ENCODE measurements at regions not wholly inside any gene's neighbourhood (a gene's known extent, or its start where the extent isn't known, plus 50 kb on each side); places are given as distances from the start of the nearest gene placed in this dataset.

DNA sequence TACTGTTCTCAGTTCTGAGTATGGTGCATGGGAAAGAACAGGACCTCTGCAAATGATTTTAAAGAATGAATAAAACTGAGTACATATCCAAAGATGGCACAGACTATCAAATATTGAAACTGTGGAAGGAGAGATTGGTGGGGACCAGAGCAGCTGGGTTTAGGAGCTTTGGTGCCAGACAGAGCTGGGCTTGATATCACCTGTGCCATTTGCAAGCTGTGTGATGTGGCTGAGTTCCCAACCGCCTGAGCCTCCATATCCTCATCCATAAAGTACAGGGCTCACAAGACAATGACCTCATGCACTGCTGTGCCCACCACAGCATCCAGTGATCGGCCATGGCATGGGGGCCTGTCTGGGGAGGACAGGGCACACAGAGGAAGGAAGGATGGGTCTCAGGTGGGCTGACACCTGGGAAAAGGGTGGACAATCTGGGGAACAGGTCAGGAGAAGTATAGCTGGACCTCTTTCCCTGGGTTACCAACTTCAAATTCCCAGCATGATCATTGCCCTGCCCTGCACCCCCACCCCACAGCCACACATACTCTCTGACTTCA lies 83.9 kb upstream of the RAB6C start:
- 0% methylated on average over 2 of the region's 2 CpGs for WGBS (ENCODE audit: insufficient coverage, low coverage, missing lambda C conversion rate)
- H3K9me1 ChIP-seq (ENCODE audit: control insufficient read depth, insufficient read depth, low read length) = no peaks in the 10 kb centered on the region
- intact Hi-C loops (cut with micrococcal nuclease) (no loop called here), in situ Hi-C loops (cut with MboI) (no loop called here)
- H3K4me1 ChIP-seq (replicated peaks in 1 of 2; ENCODE audit: control insufficient read depth in 2 of 2, insufficient read depth in 2 of 2, low read length in 2 of 2) = no peaks in the 10 kb centered on the region
- H3K4me3 ChIP-seq = no peak overlapping the region
- no peak overlapping the region for H3K27ac ChIP-seq (ENCODE audit: extremely low read depth, low read depth, low read length)
- H4K20me1 ChIP-seq (replicated peaks; ENCODE audit: control insufficient read depth, insufficient read depth, low read length) = no peaks in the 10 kb centered on the region
- no peak for ATAC-seq
- FAIRE-seq = no peak
- no peaks in the 10 kb centered on the region for H3K79me2 ChIP-seq (ENCODE audit: control insufficient read depth, insufficient read depth, low read length)
- H2AFZ ChIP-seq (ENCODE audit: low read depth, low read length) = no peak overlapping the region
- H3K4me2 ChIP-seq (ENCODE audit: insufficient read depth, low read length) = no peak overlapping the region
- ChIA-PET POLR2A (no interaction called here), CTCF (ENCODE audit: low intra/inter-chr PET ratio) (no interaction called here)
- peaks cover 0 to 9% of the 10 kb centered on the region in 2 experiments; a peak in 2 of 5 replicates for H3K27me3 ChIP-seq (ENCODE audit: control insufficient read depth in 2 of 2, insufficient read depth in 2 of 2, low read length in 2 of 2)
- H3K36me3 ChIP-seq (ENCODE audit: control insufficient read depth, insufficient read depth, low read length) = no peaks in the 10 kb centered on the region
- DNase-seq (ENCODE audit: extremely low read depth in 1 of 4, low spot score in 3 of 4) = no peak
- no TSS peak for BruUV-seq (replicated peaks)
- H3K9ac ChIP-seq (ENCODE audit: insufficient read depth in 1 of 2, low read depth in 2 of 2, low read length in 2 of 2) = no peak overlapping the region
- no peaks in the 10 kb centered on the region for H3K9me3 ChIP-seq (replicated peaks; ENCODE audit: control insufficient read depth, insufficient read depth, low read depth, low read length)
- TF ChIP-seq SMARCE1 (IDR thresholded peaks at IDR 0.05) (no peak), ESRRA (IDR thresholded peaks at IDR 0.05; ENCODE audit: borderline replicate concordance, low read depth) (no peak), C11orf30 (IDR thresholded peaks at IDR 0.05; ENCODE audit: low read depth) (no peak)
- TF ChIP-seq, protein P1, sequence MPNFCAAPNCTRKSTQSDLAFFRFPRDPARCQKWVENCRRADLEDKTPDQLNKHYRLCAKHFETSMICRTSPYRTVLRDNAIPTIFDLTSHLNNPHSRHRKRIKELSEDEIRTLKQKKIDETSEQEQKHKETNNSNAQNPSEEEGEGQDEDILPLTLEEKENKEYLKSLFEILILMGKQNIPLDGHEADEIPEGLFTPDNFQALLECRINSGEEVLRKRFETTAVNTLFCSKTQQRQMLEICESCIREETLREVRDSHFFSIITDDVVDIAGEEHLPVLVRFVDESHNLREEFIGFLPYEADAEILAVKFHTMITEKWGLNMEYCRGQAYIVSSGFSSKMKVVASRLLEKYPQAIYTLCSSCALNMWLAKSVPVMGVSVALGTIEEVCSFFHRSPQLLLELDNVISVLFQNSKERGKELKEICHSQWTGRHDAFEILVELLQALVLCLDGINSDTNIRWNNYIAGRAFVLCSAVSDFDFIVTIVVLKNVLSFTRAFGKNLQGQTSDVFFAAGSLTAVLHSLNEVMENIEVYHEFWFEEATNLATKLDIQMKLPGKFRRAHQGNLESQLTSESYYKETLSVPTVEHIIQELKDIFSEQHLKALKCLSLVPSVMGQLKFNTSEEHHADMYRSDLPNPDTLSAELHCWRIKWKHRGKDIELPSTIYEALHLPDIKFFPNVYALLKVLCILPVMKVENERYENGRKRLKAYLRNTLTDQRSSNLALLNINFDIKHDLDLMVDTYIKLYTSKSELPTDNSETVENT (CRISPR knock-in tag; IDR thresholded peaks at IDR 0.05) = no peak
- TF ChIP-seq, protein P2, sequence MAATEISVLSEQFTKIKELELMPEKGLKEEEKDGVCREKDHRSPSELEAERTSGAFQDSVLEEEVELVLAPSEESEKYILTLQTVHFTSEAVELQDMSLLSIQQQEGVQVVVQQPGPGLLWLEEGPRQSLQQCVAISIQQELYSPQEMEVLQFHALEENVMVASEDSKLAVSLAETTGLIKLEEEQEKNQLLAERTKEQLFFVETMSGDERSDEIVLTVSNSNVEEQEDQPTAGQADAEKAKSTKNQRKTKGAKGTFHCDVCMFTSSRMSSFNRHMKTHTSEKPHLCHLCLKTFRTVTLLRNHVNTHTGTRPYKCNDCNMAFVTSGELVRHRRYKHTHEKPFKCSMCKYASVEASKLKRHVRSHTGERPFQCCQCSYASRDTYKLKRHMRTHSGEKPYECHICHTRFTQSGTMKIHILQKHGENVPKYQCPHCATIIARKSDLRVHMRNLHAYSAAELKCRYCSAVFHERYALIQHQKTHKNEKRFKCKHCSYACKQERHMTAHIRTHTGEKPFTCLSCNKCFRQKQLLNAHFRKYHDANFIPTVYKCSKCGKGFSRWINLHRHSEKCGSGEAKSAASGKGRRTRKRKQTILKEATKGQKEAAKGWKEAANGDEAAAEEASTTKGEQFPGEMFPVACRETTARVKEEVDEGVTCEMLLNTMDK (IDR thresholded peaks at IDR 0.05; ENCODE audit: borderline replicate concordance, insufficient read depth, low read depth, low read length, poor library complexity, severe bottlenecking) = no peak
- TF ChIP-seq, protein P3, sequence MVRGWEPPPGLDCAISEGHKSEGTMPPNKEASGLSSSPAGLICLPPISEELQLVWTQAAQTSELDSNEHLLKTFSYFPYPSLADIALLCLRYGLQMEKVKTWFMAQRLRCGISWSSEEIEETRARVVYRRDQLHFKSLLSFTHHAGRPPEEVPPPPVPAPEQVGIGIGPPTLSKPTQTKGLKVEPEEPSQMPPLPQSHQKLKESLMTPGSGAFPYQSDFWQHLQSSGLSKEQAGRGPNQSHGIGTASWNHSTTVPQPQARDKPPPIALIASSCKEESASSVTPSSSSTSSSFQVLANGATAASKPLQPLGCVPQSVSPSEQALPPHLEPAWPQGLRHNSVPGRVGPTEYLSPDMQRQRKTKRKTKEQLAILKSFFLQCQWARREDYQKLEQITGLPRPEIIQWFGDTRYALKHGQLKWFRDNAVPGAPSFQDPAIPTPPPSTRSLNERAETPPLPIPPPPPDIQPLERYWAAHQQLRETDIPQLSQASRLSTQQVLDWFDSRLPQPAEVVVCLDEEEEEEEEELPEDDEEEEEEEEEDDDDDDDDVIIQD (CRISPR knock-in tag; IDR thresholded peaks at IDR 0.05) = no peak
- TF ChIP-seq, protein P4, sequence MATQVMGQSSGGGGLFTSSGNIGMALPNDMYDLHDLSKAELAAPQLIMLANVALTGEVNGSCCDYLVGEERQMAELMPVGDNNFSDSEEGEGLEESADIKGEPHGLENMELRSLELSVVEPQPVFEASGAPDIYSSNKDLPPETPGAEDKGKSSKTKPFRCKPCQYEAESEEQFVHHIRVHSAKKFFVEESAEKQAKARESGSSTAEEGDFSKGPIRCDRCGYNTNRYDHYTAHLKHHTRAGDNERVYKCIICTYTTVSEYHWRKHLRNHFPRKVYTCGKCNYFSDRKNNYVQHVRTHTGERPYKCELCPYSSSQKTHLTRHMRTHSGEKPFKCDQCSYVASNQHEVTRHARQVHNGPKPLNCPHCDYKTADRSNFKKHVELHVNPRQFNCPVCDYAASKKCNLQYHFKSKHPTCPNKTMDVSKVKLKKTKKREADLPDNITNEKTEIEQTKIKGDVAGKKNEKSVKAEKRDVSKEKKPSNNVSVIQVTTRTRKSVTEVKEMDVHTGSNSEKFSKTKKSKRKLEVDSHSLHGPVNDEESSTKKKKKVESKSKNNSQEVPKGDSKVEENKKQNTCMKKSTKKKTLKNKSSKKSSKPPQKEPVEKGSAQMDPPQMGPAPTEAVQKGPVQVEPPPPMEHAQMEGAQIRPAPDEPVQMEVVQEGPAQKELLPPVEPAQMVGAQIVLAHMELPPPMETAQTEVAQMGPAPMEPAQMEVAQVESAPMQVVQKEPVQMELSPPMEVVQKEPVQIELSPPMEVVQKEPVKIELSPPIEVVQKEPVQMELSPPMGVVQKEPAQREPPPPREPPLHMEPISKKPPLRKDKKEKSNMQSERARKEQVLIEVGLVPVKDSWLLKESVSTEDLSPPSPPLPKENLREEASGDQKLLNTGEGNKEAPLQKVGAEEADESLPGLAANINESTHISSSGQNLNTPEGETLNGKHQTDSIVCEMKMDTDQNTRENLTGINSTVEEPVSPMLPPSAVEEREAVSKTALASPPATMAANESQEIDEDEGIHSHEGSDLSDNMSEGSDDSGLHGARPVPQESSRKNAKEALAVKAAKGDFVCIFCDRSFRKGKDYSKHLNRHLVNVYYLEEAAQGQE (IDR thresholded peaks at IDR 0.05; ENCODE audit: borderline replicate concordance) = no peak
- TF ChIP-seq, protein P4 (CRISPR knock-in tag; IDR thresholded peaks at IDR 0.05; ENCODE audit: low read depth) = no peak
